ENCODE measurements at regions not wholly inside any gene's neighbourhood (a gene's known extent, or its start where the extent isn't known, plus 50 kb on each side); places are given as distances from the start of the nearest gene placed in this dataset.
A peak's percentile ranks its signal among the peaks of the same experiment; 100 is the strongest.
"Not testable (repeated sequence)": the region's sequence is repeated elsewhere in the genome, so short reads cannot be mapped to it uniquely, and the experiment has no call there.

DNA sequence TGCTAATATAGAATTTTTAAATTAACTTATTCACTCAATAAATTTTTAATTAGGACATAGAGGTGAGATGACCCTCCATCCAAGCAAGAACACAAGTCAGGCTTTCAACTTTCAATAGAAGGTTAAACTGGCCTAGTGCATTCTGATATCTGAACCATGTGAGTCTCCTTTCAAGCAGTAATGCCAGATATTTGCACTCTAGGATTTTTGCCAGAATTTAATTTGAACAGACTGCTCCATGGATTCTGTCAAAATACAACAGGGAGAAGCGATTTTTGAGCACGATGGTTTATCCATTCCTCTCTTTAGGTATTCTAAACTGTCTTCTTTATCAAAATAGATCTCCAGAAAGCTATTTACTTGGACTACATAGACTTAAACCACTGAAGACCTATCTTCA lies 72.0 kb upstream of the DCLK2 start:
- Histone ChIP-seq H3K36me3 (ENCODE audit: insufficient read depth) (no peaks in the 10 kb centered on the region), H3K4me3 (ENCODE audit: low read depth, low read length) (no peak overlapping the region), H3K27ac (ENCODE audit: low read depth) (no peak overlapping the region), H3K4me1 (ENCODE audit: insufficient read depth) (no peaks in the 10 kb centered on the region)
- no peak for DNase-seq (ENCODE audit: extremely low spot score)
- WGBS: 29% methylated on average over 2 of the region's 2 CpGs

- H3K36me3 ChIP-seq (ENCODE audit: insufficient read depth): no peaks in the 10 kb centered on the region
- H3K4me1 ChIP-seq (ENCODE audit: insufficient read depth): no peaks in the 10 kb centered on the region
- H3K27ac ChIP-seq (ENCODE audit: low read depth): no peak overlapping the region
- DNase-seq (ENCODE audit: extremely low spot score): no peak
- 76% methylated on average over 3 of the region's 3 CpGs for WGBS
- no peak overlapping the region for H3K4me3 ChIP-seq (ENCODE audit: low read depth, low read length)
Measured at GRCh38 chr4:150007512-150007911, 70.7 kb upstream of the DCLK2 start.

DNA sequence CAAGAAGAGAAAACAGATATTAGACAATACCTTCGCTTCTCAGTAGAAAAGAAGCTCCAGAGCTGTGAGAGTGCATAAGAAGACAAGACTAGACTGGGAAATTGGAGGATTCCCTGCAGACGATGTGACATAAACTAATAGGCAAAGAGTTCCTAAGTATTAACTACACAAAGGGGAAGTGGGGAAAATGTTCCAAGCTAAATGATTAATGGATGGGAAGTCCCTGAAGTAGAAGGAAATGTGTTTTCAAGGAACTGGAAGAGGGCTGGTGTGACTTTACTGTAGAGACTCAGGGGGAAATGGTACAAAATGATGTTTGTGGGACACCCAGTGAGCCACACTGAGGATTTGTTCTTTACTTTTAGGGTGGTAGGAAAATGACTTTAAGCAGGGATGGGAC lies 69.7 kb upstream of the DCLK2 start:
- no peak overlapping the region for H3K27ac ChIP-seq (ENCODE audit: low read depth)
- H3K4me3 ChIP-seq (ENCODE audit: low read depth, low read length): no peak overlapping the region
- WGBS: 82% methylated on average over 2 of the region's 2 CpGs
- no peak for DNase-seq (ENCODE audit: extremely low spot score)
- H3K4me1 ChIP-seq (ENCODE audit: insufficient read depth): no peaks in the 10 kb centered on the region
- no peaks in the 10 kb centered on the region for H3K36me3 ChIP-seq (ENCODE audit: insufficient read depth)

GRCh38 chr4:150009533-150009932 lies 68.7 kb upstream of the DCLK2 start:
- H3K4me1 ChIP-seq (ENCODE audit: insufficient read depth): no peaks in the 10 kb centered on the region
- H3K36me3 ChIP-seq (ENCODE audit: insufficient read depth): no peaks in the 10 kb centered on the region
- H3K27ac ChIP-seq (ENCODE audit: low read depth): no peak overlapping the region
- DNase-seq (ENCODE audit: extremely low spot score): no peak
- 91% methylated on average over 2 of the region's 2 CpGs for WGBS
- H3K4me3 ChIP-seq (ENCODE audit: low read depth, low read length): no peak overlapping the region

GRCh38 chr4:150010525-150011126 lies 67.6 kb upstream of the DCLK2 start:
- H3K27ac ChIP-seq (ENCODE audit: low read depth): no peak overlapping the region
- H3K36me3 ChIP-seq (ENCODE audit: insufficient read depth): no peaks in the 10 kb centered on the region
- H3K4me1 ChIP-seq (ENCODE audit: insufficient read depth): no peaks in the 10 kb centered on the region
- no peak overlapping the region for H3K4me3 ChIP-seq (ENCODE audit: low read depth, low read length)
- peak; percentile 32 for DNase-seq (ENCODE audit: extremely low spot score)
- 36% methylated on average over 6 of the region's 6 CpGs for WGBS

GRCh38 chr4:150012851-150013360 lies 65.3 kb upstream of the DCLK2 start:
- Histone ChIP-seq H3K27ac (ENCODE audit: low read depth) (no peak overlapping the region), H3K36me3 (ENCODE audit: insufficient read depth) (no peaks in the 10 kb centered on the region), H3K4me1 (ENCODE audit: insufficient read depth) (no peaks in the 10 kb centered on the region), H3K4me3 (ENCODE audit: low read depth, low read length) (no peak overlapping the region)
- WGBS: 81% methylated on average over 3 of the region's 3 CpGs
- no peak for DNase-seq (ENCODE audit: extremely low spot score)

- not testable (repeated sequence) for H3K4me3 ChIP-seq (ENCODE audit: low read depth, low read length); DNase-seq (ENCODE audit: extremely low spot score); H3K27ac ChIP-seq (ENCODE audit: low read depth); H3K36me3 ChIP-seq (ENCODE audit: insufficient read depth); H3K4me1 ChIP-seq (ENCODE audit: insufficient read depth)
Measured at GRCh38 chr4:150015910-150016309, 62.3 kb upstream of the DCLK2 start.

GRCh38 chr4:150016621-150017020 lies 61.6 kb upstream of the DCLK2 start:
- 97% methylated on average over 1 of the region's 1 CpG for WGBS
- not testable (repeated sequence) for H3K4me3 ChIP-seq (ENCODE audit: low read depth, low read length); DNase-seq (ENCODE audit: extremely low spot score); H3K4me1 ChIP-seq (ENCODE audit: insufficient read depth); H3K27ac ChIP-seq (ENCODE audit: low read depth); H3K36me3 ChIP-seq (ENCODE audit: insufficient read depth)

DNA sequence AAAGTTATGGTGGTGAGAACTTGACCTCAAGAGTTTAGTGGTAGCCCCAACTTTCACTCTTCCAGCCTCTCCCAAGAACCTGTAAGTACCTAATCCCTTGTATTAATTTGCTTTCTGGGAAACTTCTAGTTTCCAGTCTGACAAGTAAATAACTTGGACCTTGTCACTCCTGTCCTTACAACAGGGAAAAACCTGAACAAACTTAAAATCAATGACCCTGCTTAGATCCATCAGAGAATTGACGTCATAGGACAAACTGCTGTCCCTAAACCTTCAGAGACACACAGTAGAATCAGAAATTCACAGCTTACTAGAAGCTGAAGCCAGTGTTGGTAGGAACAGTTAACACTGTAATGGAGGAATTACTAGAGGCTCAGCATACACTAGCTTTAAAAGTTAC lies 60.0 kb upstream of the DCLK2 start:
- WGBS: 85% methylated on average over 1 of the region's 1 CpG
- H3K27ac ChIP-seq (ENCODE audit: low read depth): no peak overlapping the region
- H3K4me3 ChIP-seq (ENCODE audit: low read depth, low read length): no peak overlapping the region
- no peaks in the 10 kb centered on the region for H3K4me1 ChIP-seq (ENCODE audit: insufficient read depth)
- no peaks in the 10 kb centered on the region for H3K36me3 ChIP-seq (ENCODE audit: insufficient read depth)
- DNase-seq (ENCODE audit: extremely low spot score): no peak

DNA sequence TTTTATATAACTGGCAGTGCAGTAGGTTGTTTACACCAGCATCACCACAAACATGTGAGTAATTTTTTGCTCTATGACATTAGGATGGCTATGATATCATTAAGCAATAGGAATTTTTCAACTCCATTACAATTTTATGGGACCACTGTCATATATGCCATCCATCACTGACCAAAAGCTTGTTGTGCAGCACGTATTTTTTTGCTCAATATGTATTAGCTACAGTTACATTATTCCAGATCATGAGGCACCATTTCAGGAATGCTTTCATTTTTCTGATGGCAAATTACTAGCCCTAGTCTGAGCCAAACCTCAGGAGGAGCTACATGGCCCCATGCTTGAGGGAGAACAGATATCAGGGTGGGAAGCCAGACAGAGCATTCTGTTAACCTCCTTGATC lies 56.8 kb upstream of the DCLK2 start:
- WGBS: 91% methylated on average over 1 of the region's 1 CpG

GRCh38 chr4:150023489-150023888 lies 54.8 kb upstream of the DCLK2 start:
- DNase-seq (ENCODE audit: extremely low spot score): no peak
- H3K27ac ChIP-seq (ENCODE audit: low read depth): no peak overlapping the region
- no peaks in the 10 kb centered on the region for H3K4me1 ChIP-seq (ENCODE audit: insufficient read depth)
- no peaks in the 10 kb centered on the region for H3K36me3 ChIP-seq (ENCODE audit: insufficient read depth)
- no peak overlapping the region for H3K4me3 ChIP-seq (ENCODE audit: low read depth, low read length)
- WGBS: 77% methylated on average over 2 of the region's 2 CpGs

More for the DNA sequence above, 56.8 kb upstream of the DCLK2 start:
- Histone ChIP-seq H3K4me1 (ENCODE audit: insufficient read depth) (no peaks in the 10 kb centered on the region), H3K4me3 (ENCODE audit: low read depth, low read length) (no peak overlapping the region), H3K27ac (ENCODE audit: low read depth) (no peak overlapping the region), H3K36me3 (ENCODE audit: insufficient read depth) (no peaks in the 10 kb centered on the region)
- DNase-seq (ENCODE audit: extremely low spot score): no peak

- not testable (repeated sequence) for H3K27ac ChIP-seq (ENCODE audit: low read depth); H3K4me3 ChIP-seq (ENCODE audit: low read depth, low read length); H3K4me1 ChIP-seq (ENCODE audit: insufficient read depth); H3K36me3 ChIP-seq (ENCODE audit: insufficient read depth); DNase-seq (ENCODE audit: extremely low spot score)
Measured at GRCh38 chr4:150026987-150027386, 51.3 kb upstream of the DCLK2 start.
